Duodenal mucosa (tissue), 2 donors: ENCODE measurements at regions not wholly inside any gene's neighbourhood (a gene's known extent, or its start where the extent isn't known, plus 50 kb on each side); places are given as distances from the start of the nearest gene placed in this dataset.

ENCODE experiments used
- H3K27ac ChIP-seq: one replicate; pipeline ENCODE4 v1.7.0; 2013; ENCODE audit warnings: low read depth, low read length
- H3K27me3 ChIP-seq, 2 donors: one replicate each; pipeline ENCODE4 v1.7.0; 2013; ENCODE audit warnings: low read length in 2 of 2, control low read depth in 1 of 2; ENCODE audit not compliant: insufficient read depth in 2 of 2, control insufficient read depth in 1 of 2
- H3K36me3 ChIP-seq, 2 donors: one replicate each; pipeline ENCODE4 v1.7.0; 2013; ENCODE audit warnings: low read length in 2 of 2, control low read depth in 1 of 2; ENCODE audit not compliant: insufficient read depth in 2 of 2, control insufficient read depth in 1 of 2
- H3K4me1 ChIP-seq, 2 donors: one replicate each; pipeline ENCODE4 v1.7.0; 2013; ENCODE audit warnings: low read length in 2 of 2, control low read depth in 1 of 2; ENCODE audit not compliant: insufficient read depth in 2 of 2, control insufficient read depth in 1 of 2
- H3K4me3 ChIP-seq, 2 donors: one replicate each; pipeline ENCODE4 v1.7.0; 2013; ENCODE audit warnings: low read length in 2 of 2, low read depth in 1 of 2
- H3K9ac ChIP-seq, 2 donors: one replicate each; pipeline ENCODE4 v1.7.0; 2013; ENCODE audit warnings: low read length in 2 of 2, low read depth in 1 of 2
- H3K9me3 ChIP-seq, 2 donors: one replicate each; pipeline ENCODE4 v1.7.0; 2013; ENCODE audit warnings: low read length in 2 of 2, control low read depth in 1 of 2; ENCODE audit not compliant: control insufficient read depth in 1 of 2

- no peaks in the 10 kb centered on the region for H3K27me3 ChIP-seq
- H3K36me3 ChIP-seq = no peaks in the 10 kb centered on the region
- H3K27ac ChIP-seq = no peak overlapping the region
- no peak overlapping the region for H3K4me3 ChIP-seq
- H3K4me1 ChIP-seq = no peaks in the 10 kb centered on the region
- H3K9ac ChIP-seq = no peak overlapping the region
- no peaks in the 10 kb centered on the region for H3K9me3 ChIP-seq
These were observed 107.0 kb upstream of the PALS2 start for GRCh38 chr7:24466168-24466768.

- Histone ChIP-seq H3K36me3 (no peaks in the 10 kb centered on the region), H3K4me3 (no peak overlapping the region), H3K27ac (no peak overlapping the region)
These were observed 104.1 kb upstream of the PALS2 start for GRCh38 chr7:24469118-24469517.

GRCh38 chr7:24472093-24472492 is 101.2 kb upstream of the PALS2 start:
- Histone ChIP-seq H3K9me3 (no peaks in the 10 kb centered on the region), H3K9ac (no peak overlapping the region), H3K27ac (no peak overlapping the region), H3K27me3 (peaks cover 0 to 3% of the 10 kb centered on the region in 2 donors), H3K4me1 (no peaks in the 10 kb centered on the region), H3K36me3 (no peaks in the 10 kb centered on the region), H3K4me3 (no peak overlapping the region)

More at GRCh38 chr7:24469118-24469517, 104.1 kb upstream of the PALS2 start:
- H3K27me3 ChIP-seq = peaks cover 0 to under 1% of the 10 kb centered on the region in 2 donors
- no peak overlapping the region for H3K9ac ChIP-seq
- no peaks in the 10 kb centered on the region for H3K9me3 ChIP-seq
- H3K4me1 ChIP-seq = no peaks in the 10 kb centered on the region

- Histone ChIP-seq H3K27me3 (peaks cover 0 to 3% of the 10 kb centered on the region in 2 donors), H3K9me3 (no peaks in the 10 kb centered on the region), H3K4me1 (no peaks in the 10 kb centered on the region), H3K9ac (no peak overlapping the region), H3K27ac (no peak overlapping the region), H3K4me3 (peak overlapping the region in 1 of 2 donors; percentile 9), H3K36me3 (no peaks in the 10 kb centered on the region)
These were observed 97.9 kb upstream of the PALS2 start for GRCh38 chr7:24475166-24475961.

GRCh38 chr7:24476227-24476626 is 97.0 kb upstream of the PALS2 start:
- H3K4me1 ChIP-seq = no peaks in the 10 kb centered on the region
- H3K9ac ChIP-seq = no peak overlapping the region
- peaks cover 0 to 3% of the 10 kb centered on the region in 2 donors for H3K27me3 ChIP-seq
- no peak overlapping the region for H3K27ac ChIP-seq
- H3K36me3 ChIP-seq = no peaks in the 10 kb centered on the region
- H3K9me3 ChIP-seq = no peaks in the 10 kb centered on the region
- H3K4me3 ChIP-seq = no peak overlapping the region

- Histone ChIP-seq H3K9ac (no peak overlapping the region), H3K4me1 (no peaks in the 10 kb centered on the region), H3K36me3 (no peaks in the 10 kb centered on the region), H3K27ac (no peak overlapping the region), H3K4me3 (no peak overlapping the region), H3K27me3 (peaks cover 0 to 3% of the 10 kb centered on the region in 2 donors), H3K9me3 (no peaks in the 10 kb centered on the region)
These were observed 95.7 kb upstream of the PALS2 start for GRCh38 chr7:24477398-24478136.

- Histone ChIP-seq H3K4me1 (no peaks in the 10 kb centered on the region), H3K4me3 (no peak overlapping the region), H3K27ac (no peak overlapping the region), H3K27me3 (peaks cover 0 to 3% of the 10 kb centered on the region in 2 donors), H3K9ac (no peak overlapping the region), H3K9me3 (no peaks in the 10 kb centered on the region), H3K36me3 (no peaks in the 10 kb centered on the region)
These were observed 95.1 kb upstream of the PALS2 start for GRCh38 chr7:24478137-24478655.

GRCh38 chr7:24480501-24480900 is 92.8 kb upstream of the PALS2 start:
- Histone ChIP-seq H3K9me3 (no peaks in the 10 kb centered on the region), H3K9ac (no peak overlapping the region), H3K27me3 (no peaks in the 10 kb centered on the region), H3K36me3 (no peaks in the 10 kb centered on the region), H3K4me1 (no peaks in the 10 kb centered on the region), H3K27ac (no peak overlapping the region), H3K4me3 (no peak overlapping the region)

- Histone ChIP-seq H3K9me3 (no peaks in the 10 kb centered on the region), H3K36me3 (no peaks in the 10 kb centered on the region), H3K4me3 (no peak overlapping the region), H3K27ac (no peak overlapping the region), H3K27me3 (no peaks in the 10 kb centered on the region), H3K9ac (no peak overlapping the region), H3K4me1 (no peaks in the 10 kb centered on the region)
These were observed 89.4 kb upstream of the PALS2 start for GRCh38 chr7:24483804-24484203.

DNA sequence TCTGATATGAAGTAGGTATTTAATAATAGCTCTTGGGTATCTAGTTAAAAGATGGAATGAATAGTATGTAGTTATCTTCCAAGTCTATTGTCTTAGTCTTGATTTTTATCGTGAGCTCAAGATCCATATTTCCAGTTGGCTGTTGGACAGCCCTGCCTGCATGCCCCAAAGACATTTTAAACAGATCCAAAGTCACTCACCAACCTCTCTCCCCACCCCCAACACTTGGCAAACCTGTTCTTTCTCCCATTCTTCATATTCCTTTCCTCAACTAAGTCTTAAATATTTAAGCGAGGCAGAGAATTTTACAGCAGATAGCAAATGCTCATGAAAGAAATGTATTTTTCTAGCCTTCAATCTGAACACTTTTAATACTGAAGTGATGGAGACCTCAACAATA is 80.7 kb upstream of the PALS2 start:
- H3K27ac ChIP-seq = no peak overlapping the region

More for the DNA sequence above, 80.7 kb upstream of the PALS2 start:
- Histone ChIP-seq H3K9ac (no peak overlapping the region), H3K36me3 (no peaks in the 10 kb centered on the region), H3K27me3 (peaks cover 0 to 4% of the 10 kb centered on the region in 2 donors), H3K9me3 (no peaks in the 10 kb centered on the region), H3K4me3 (no peak overlapping the region), H3K4me1 (no peaks in the 10 kb centered on the region)
